Chondrocyte (in vitro differentiated cells): ENCODE measurements at regions not wholly inside any gene's neighbourhood (a gene's known extent, or its start where the extent isn't known, plus 50 kb on each side); places are given as distances from the start of the nearest gene placed in this dataset.

ENCODE experiments used
- DNase-seq: peaks from one replicate; pipeline ENCODE4 v3.0.0; 2021; ENCODE audit warnings: mixed read lengths, low spot score
- H3K27ac Mint-ChIP-seq: one replicate; pipeline ENCODE4 v1.8.0; 2021; ENCODE audit warnings: mild to moderate bottlenecking, moderate library complexity, mixed read lengths; ENCODE audit not compliant: unreplicated experiment
- H3K27me3 Mint-ChIP-seq: 2 replicates; pipeline ENCODE4 v1.8.0; 2021; ENCODE audit warnings: low read depth, mixed read lengths
- H3K36me3 Mint-ChIP-seq: 2 replicates; pipeline ENCODE4 v1.8.0; 2021; ENCODE audit warnings: low read depth, mixed read lengths
- H3K4me1 Mint-ChIP-seq: 2 replicates; pipeline ENCODE4 v1.8.0; 2021; ENCODE audit warnings: low read depth, mild to moderate bottlenecking, mixed read lengths
- H3K4me3 Mint-ChIP-seq: one replicate; pipeline ENCODE4 v1.8.0; 2021; ENCODE audit warnings: mild to moderate bottlenecking, moderate library complexity, mixed read lengths; ENCODE audit not compliant: unreplicated experiment
- H3K9me3 Mint-ChIP-seq: 2 replicates; pipeline ENCODE4 v1.8.0; 2021; ENCODE audit warnings: low read depth, mixed read lengths
- TF ChIP-seq, protein P1 (sequence below): fragments of 200-600 bp; sonication (generic); IDR thresholded peaks from 2 replicates; pipeline ENCODE4 v1.5.0; 2021; ENCODE audit warnings: antibody characterized with exemption, mild to moderate bottlenecking, moderate library complexity

GRCh38 chr12:88889326-88890110 is 309.2 kb upstream of the KITLG start:
- Mint-ChIP-seq H3K27ac (no peak overlapping the region), H3K36me3 (no peaks in the 10 kb centered on the region), H3K4me3 (no peak overlapping the region), H3K9me3 (peaks cover 5% of the 10 kb centered on the region), H3K4me1 (peaks cover 23% of the 10 kb centered on the region), H3K27me3 (no peaks in the 10 kb centered on the region)
- DNase-seq: no peak
- TF ChIP-seq, protein P1, sequence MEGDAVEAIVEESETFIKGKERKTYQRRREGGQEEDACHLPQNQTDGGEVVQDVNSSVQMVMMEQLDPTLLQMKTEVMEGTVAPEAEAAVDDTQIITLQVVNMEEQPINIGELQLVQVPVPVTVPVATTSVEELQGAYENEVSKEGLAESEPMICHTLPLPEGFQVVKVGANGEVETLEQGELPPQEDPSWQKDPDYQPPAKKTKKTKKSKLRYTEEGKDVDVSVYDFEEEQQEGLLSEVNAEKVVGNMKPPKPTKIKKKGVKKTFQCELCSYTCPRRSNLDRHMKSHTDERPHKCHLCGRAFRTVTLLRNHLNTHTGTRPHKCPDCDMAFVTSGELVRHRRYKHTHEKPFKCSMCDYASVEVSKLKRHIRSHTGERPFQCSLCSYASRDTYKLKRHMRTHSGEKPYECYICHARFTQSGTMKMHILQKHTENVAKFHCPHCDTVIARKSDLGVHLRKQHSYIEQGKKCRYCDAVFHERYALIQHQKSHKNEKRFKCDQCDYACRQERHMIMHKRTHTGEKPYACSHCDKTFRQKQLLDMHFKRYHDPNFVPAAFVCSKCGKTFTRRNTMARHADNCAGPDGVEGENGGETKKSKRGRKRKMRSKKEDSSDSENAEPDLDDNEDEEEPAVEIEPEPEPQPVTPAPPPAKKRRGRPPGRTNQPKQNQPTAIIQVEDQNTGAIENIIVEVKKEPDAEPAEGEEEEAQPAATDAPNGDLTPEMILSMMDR: no peak

GRCh38 chr12:88884600-88884999 is 304.3 kb upstream of the KITLG start:
- Mint-ChIP-seq H3K27me3 (no peaks in the 10 kb centered on the region), H3K9me3 (no peaks in the 10 kb centered on the region), H3K27ac (no peak overlapping the region), H3K4me1 (peaks cover 8% of the 10 kb centered on the region), H3K4me3 (no peak overlapping the region), H3K36me3 (no peaks in the 10 kb centered on the region)
- TF ChIP-seq, protein P1: no peak
- DNase-seq: no peak

DNA sequence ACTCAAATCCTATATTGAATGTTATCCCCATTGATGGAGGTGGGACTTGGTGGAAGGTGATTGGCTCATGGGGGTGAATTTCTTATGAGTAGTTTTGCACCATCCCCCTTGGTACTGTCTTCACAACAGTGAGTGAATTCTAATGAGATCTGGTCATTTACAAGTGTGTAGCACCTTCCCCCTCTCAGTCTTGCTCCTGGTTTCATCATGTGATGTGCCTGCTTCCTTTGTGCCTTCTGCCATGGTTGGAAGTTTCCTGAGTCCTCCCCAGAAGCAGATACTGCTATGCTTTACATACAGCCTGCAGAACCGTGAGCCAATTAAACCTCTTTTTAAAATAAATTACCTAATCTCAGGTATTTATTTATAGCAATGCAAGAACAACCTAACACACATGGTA is 302.4 kb upstream of the KITLG start:
- H3K27ac Mint-ChIP-seq: no peak overlapping the region
- DNase-seq: no peak
- H3K27me3 Mint-ChIP-seq: no peaks in the 10 kb centered on the region
- no peak overlapping the region for H3K4me3 Mint-ChIP-seq
- TF ChIP-seq, protein P1: no peak
- no peaks in the 10 kb centered on the region for H3K4me1 Mint-ChIP-seq
- H3K9me3 Mint-ChIP-seq: no peaks in the 10 kb centered on the region
- H3K36me3 Mint-ChIP-seq: no peaks in the 10 kb centered on the region

- Mint-ChIP-seq H3K27me3 (no peaks in the 10 kb centered on the region), H3K4me1 (no peaks in the 10 kb centered on the region), H3K27ac (no peak overlapping the region), H3K36me3 (no peaks in the 10 kb centered on the region), H3K9me3 (peaks cover 4% of the 10 kb centered on the region), H3K4me3 (no peak overlapping the region)
- DNase-seq: no peak
- TF ChIP-seq, protein P1: no peak
These were observed 299.8 kb upstream of the KITLG start for GRCh38 chr12:88880051-88880450.

DNA sequence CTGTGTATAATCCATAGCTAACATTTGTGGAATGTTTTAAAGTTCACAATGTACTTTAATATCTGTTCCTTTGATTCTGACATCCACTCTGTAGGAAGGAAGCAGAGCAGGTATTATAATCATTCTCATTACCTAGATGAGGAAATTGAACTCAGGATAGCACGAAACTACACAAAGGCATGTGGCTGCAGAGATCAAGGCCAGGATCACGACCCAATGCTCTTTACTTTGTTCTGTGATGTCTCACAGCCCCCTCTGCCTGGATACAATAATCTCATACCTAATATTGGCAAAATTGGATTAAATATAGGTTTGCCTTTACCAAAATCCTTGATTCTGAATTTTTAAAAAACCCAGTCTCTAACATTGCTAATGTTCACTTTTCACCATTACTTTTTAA is 298.0 kb upstream of the KITLG start:
- TF ChIP-seq, protein P1: no peak
- Mint-ChIP-seq H3K4me1 (no peaks in the 10 kb centered on the region), H3K27me3 (no peaks in the 10 kb centered on the region), H3K36me3 (no peaks in the 10 kb centered on the region), H3K27ac (no peak overlapping the region), H3K4me3 (no peak overlapping the region), H3K9me3 (peaks cover 4% of the 10 kb centered on the region)
- DNase-seq: no peak
